ENCODE measurements at regions not wholly inside any gene's neighbourhood (a gene's known extent, or its start where the extent isn't known, plus 50 kb on each side); places are given as distances from the start of the nearest gene placed in this dataset.

DNA sequence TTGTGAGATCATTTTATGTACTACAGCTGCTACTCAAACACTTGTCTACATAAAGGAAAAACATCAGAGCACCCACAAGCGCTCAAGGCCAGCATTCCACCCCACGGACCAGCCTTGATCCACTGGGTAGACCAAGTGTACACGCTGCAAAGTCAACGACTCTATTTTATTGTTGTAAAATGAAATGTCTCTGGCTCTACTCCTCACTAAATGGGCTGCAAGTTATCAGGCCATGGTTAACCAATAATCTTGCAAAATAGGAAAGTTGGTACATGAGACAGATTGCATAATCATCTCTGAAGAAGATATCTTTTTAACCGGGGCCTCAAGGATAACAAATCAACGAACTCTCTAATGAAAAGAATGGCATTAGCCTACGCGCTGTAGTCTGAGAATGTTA is 69.9 kb upstream of the FOXN3 start:
- peak; percentile 83 for DNase-seq (ENCODE audit: low read depth)
- TF ChIP-seq POLR2A (IDR thresholded peaks at IDR 0.05; ENCODE audit: extremely low read depth, insufficient read length) (no peak), MYC (IDR thresholded peaks at IDR 0.05; ENCODE audit: low read depth, low read length) (no peak)
- TF ChIP-seq, protein P1, sequence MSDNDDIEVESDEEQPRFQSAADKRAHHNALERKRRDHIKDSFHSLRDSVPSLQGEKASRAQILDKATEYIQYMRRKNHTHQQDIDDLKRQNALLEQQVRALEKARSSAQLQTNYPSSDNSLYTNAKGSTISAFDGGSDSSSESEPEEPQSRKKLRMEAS (IDR thresholded peaks at IDR 0.05; ENCODE audit: low read depth, low read length) = no peak
- TF ChIP-seq, protein P2, sequence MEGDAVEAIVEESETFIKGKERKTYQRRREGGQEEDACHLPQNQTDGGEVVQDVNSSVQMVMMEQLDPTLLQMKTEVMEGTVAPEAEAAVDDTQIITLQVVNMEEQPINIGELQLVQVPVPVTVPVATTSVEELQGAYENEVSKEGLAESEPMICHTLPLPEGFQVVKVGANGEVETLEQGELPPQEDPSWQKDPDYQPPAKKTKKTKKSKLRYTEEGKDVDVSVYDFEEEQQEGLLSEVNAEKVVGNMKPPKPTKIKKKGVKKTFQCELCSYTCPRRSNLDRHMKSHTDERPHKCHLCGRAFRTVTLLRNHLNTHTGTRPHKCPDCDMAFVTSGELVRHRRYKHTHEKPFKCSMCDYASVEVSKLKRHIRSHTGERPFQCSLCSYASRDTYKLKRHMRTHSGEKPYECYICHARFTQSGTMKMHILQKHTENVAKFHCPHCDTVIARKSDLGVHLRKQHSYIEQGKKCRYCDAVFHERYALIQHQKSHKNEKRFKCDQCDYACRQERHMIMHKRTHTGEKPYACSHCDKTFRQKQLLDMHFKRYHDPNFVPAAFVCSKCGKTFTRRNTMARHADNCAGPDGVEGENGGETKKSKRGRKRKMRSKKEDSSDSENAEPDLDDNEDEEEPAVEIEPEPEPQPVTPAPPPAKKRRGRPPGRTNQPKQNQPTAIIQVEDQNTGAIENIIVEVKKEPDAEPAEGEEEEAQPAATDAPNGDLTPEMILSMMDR (IDR thresholded peaks at IDR 0.05; ENCODE audit: low read depth, low read length) = no peak
- H3K4me3 ChIP-seq (ENCODE audit: low read depth, low read length) = no peak overlapping the region

DNA sequence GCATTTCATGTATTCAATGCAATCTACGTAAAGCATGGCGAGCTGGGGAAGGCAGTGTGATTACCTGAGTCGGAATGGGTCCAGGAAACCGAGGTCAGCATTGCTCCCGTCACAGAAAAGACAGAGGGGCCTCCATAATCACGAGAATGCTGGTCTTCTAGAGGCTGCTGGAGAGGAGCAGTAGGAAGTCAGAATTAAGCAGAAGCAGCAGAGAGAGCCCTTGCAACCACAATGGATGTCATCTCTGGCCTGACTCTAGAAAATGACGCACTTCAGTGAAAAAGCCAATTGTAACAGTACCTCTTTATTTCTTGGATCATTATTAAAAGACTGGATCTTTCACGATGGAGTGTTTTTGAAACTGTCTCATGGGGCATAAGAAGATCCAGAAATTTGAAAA is 69.5 kb upstream of the FOXN3 start:
- DNase-seq (ENCODE audit: low read depth) = peak; percentile 68
- TF ChIP-seq, protein P2 (IDR thresholded peaks at IDR 0.05; ENCODE audit: low read depth, low read length) = no peak
- no peak for TF ChIP-seq MYC (IDR thresholded peaks at IDR 0.05; ENCODE audit: low read depth, low read length)
- TF ChIP-seq, protein P1 (IDR thresholded peaks at IDR 0.05; ENCODE audit: low read depth, low read length) = no peak

DNA sequence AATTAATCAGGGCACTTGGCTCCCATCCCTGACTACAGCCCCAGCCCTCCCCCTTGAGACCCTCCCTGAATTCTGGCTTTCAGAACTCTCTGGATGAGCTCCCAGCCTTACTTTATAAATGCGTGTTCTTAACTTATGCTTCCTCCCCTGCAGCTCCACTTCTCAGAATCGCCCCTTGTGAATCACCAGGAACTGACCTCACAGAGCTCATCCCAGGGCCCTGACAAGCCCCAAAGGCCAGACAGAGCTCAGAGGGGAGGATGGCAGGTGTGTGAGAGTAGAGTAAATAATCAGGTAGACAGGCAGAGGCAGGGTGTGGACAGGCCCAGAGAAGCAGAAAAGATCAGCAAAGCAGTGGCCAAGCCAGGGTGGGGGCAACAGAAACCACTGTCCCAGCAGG is 68.2 kb upstream of the FOXN3 start:
- TF ChIP-seq POLR2A (IDR thresholded peaks at IDR 0.05; ENCODE audit: extremely low read depth, insufficient read length) = no peak
- no peak overlapping the region for H3K4me3 ChIP-seq (ENCODE audit: low read depth, low read length)
- DNase-seq (ENCODE audit: low read depth) = peak; percentile 50

More for the DNA sequence above, 69.5 kb upstream of the FOXN3 start:
- H3K4me3 ChIP-seq (ENCODE audit: low read depth, low read length) = no peak overlapping the region

DNA sequence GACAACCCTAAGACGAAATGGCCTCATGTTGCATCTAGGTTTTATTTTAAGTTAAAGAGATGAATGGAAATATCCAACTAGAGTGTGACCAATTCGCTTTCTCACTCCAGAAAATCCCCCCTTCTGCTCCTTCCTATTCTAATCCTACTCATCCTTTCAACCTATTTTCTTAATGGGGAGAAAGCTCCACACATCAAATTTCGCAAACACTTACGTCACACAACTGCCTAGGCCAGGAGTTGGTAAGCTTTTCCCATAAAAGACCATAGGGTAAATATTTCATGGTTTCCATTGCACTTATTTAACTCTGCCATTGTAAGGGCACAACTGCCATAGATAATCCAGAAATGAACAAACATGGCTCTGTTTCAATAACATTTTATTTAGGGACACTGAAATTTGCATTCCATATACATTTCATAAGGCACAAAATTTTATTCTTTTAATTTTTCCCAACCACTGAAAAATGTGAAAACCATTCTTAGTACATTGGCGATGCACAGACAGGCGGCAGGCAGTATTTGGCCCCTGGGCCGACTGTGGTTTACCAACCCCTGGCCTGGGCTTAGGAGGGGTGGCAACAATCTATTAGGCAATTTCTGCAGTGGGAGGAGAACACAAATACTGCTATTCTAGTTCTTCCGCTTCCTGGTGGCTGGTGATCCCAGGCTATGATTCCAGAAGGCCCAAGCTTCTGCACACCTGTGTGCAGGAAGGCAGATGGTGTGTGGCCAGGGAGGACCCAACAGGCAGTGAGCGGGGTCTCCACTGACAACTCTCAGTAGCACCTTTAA is 67.2 kb upstream of the FOXN3 start:
- no peak overlapping the region for H3K4me3 ChIP-seq (ENCODE audit: low read depth, low read length)
- peak; percentile 90 for DNase-seq (ENCODE audit: low read depth)
- TF ChIP-seq, protein P1 (IDR thresholded peaks at IDR 0.05; ENCODE audit: low read depth, low read length) = 0 out of 2 replicates have a peak, but pooled peaks have one; percentile 10
- TF ChIP-seq, protein P2 (IDR thresholded peaks at IDR 0.05; ENCODE audit: low read depth, low read length) = no peak

DNA sequence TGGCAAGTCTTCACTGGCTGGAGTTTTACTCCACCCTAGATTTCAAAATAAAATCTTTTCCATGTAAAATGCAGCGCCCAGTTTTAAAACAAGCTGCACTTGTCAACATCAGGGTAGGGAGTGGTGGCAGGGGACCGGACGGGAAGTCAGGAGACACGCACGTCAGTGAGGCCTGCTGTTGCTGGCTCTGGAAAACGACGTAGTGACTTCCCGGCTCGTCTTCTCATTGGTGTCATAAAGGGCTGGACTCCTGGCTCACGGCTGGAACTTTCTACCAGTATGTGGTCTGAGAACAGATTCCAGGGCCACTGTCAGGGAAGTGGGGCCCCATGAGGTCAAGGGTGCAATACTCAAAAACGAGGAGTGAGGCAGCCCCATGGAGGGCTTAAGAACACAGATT is 64.2 kb upstream of the FOXN3 start:
- no peak overlapping the region for H3K4me3 ChIP-seq (ENCODE audit: low read depth, low read length)
- TF ChIP-seq POLR2A (IDR thresholded peaks at IDR 0.05; ENCODE audit: extremely low read depth, insufficient read length) (no peak), MYC (IDR thresholded peaks at IDR 0.05; ENCODE audit: low read depth, low read length) (no peak)
- TF ChIP-seq, protein P2 (IDR thresholded peaks at IDR 0.05; ENCODE audit: low read depth, low read length) = no peak
- TF ChIP-seq, protein P1 (IDR thresholded peaks at IDR 0.05; ENCODE audit: low read depth, low read length) = no peak
- no peak for DNase-seq (ENCODE audit: low read depth)

DNA sequence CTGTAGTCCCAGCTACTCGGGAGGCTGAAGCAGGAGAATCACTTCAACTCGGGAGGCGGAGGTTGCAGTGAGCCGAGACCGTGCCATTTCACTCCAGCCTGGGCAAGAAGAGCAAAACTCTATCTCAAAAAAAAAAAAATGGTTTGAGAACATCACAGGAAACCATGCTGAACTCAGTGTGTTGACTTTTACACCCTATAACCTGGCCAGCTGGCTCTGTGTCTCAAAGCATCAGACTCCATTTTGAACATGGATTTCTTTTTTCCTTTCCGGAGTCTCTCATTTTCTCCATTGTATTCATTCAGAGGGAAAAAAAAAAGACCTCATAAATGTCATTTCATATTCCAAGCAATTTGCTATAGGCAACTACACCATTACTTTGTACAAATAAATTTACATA is 63.2 kb upstream of the FOXN3 start:
- TF ChIP-seq POLR2A (IDR thresholded peaks at IDR 0.05; ENCODE audit: extremely low read depth, insufficient read length) = no peak
- TF ChIP-seq, protein P1 (IDR thresholded peaks at IDR 0.05; ENCODE audit: low read depth, low read length) = no peak
- no peak for TF ChIP-seq MYC (IDR thresholded peaks at IDR 0.05; ENCODE audit: low read depth, low read length)
- TF ChIP-seq, protein P2 (IDR thresholded peaks at IDR 0.05; ENCODE audit: low read depth, low read length) = no peak
- H3K4me3 ChIP-seq (ENCODE audit: low read depth, low read length) = no peak overlapping the region
- DNase-seq (ENCODE audit: low read depth) = no peak

All from NB4 (cell line).